ENCODE measurements at regions not wholly inside any gene's neighbourhood (a gene's known extent, or its start where the extent isn't known, plus 50 kb on each side); places are given as distances from the start of the nearest gene placed in this dataset.

DNA sequence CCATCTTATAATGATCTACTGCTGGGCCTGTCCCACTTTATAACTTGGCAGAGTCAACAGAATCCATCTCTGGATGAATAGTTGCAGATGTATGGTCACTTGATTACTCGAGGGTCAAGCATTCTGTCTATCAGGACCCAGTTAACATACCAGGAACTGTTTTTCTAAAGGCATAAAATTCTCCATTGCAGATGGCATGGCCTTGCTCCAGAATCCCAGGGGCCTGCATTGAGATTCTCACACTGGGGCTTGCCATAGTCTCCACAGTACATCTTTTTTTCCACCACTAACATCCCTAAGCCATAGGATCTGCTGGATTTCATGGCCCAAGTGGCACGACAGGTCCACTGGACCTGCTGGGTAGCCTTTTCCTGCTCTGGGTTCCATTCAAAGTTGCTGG is 68.5 kb upstream of the CACNA1D start:
- Histone ChIP-seq H3K4me3 (ENCODE audit: extremely low read depth in 1 of 4, insufficient read depth in 2 of 4, low read depth in 3 of 4, low read length in 4 of 4) (no peak overlapping the region), H3K79me1 (ENCODE audit: low read depth, low read length) (no peaks in the 10 kb centered on the region), H3K56ac (replicated peaks; ENCODE audit: insufficient read length, low read depth, low read length) (no peak overlapping the region), H4K91ac (replicated peaks; ENCODE audit: insufficient read length, low read length) (no peak overlapping the region), H3K4ac (replicated peaks; ENCODE audit: insufficient read length, low read depth, low read length) (no peak overlapping the region), H3K27me3 (replicated peaks in 1 of 4; ENCODE audit: control insufficient read depth in 3 of 4, extremely low read depth in 1 of 4, insufficient read depth in 3 of 4, low read length in 3 of 4) (no peaks in the 10 kb centered on the region), H2BK12ac (ENCODE audit: low read depth, low read length) (no peak overlapping the region), H2BK15ac (ENCODE audit: low read length) (no peak overlapping the region), H2AK5ac (ENCODE audit: low read depth, low read length) (no peak overlapping the region), H2AFZ (ENCODE audit: low read length) (no peak overlapping the region), H3K9ac (replicated peaks in 1 of 4; ENCODE audit: extremely low read depth in 1 of 4, low read depth in 3 of 4, low read length in 3 of 4) (no peak overlapping the region), H3K9me3 (ENCODE audit: insufficient read depth in 2 of 2, low read depth in 1 of 2, low read length in 1 of 2) (no peaks in the 10 kb centered on the region; a peak in 1 of 4 replicates), H3K36me3 (ENCODE audit: control insufficient read depth in 2 of 4, insufficient read depth in 4 of 4, low read length in 3 of 4) (no peaks in the 10 kb centered on the region), H4K20me1 (replicated peaks in 1 of 2; ENCODE audit: control insufficient read depth in 1 of 2, insufficient read depth in 2 of 2, low read length in 2 of 2) (no peaks in the 10 kb centered on the region), H3K4me2 (ENCODE audit: insufficient read depth in 1 of 2, low read depth in 2 of 2, low read length in 2 of 2) (no peak overlapping the region), H3K4me1 (replicated peaks in 1 of 4; ENCODE audit: control insufficient read depth in 3 of 4, insufficient read depth in 4 of 4, low read length in 3 of 4) (no peaks in the 10 kb centered on the region), H2BK20ac (ENCODE audit: low read length) (no peak overlapping the region), H3K18ac (ENCODE audit: extremely low read depth, low read length) (no peak overlapping the region), H3K79me2 (ENCODE audit: control insufficient read depth in 1 of 2, insufficient read depth in 2 of 2, low read length in 2 of 2) (no peaks in the 10 kb centered on the region), H3K23me2 (ENCODE audit: low read depth, low read length) (no peaks in the 10 kb centered on the region), H2BK5ac (ENCODE audit: low read depth, low read length) (no peak overlapping the region), H2BK120ac (replicated peaks; ENCODE audit: low read depth, low read length) (no peak overlapping the region), H3K14ac (ENCODE audit: insufficient read length) (no peak overlapping the region), H3K27ac (ENCODE audit: low read depth, low read length) (no peak overlapping the region), H4K5ac (ENCODE audit: insufficient read length, low read depth, low read length) (no peak overlapping the region), H3K23ac (ENCODE audit: insufficient read length) (no peak overlapping the region), H4K8ac (ENCODE audit: extremely low read depth, insufficient read depth, low read length) (no peak overlapping the region)
- ChIA-PET CTCF (ENCODE audit: partially characterized antibody) (interaction anchor here (1.5 kb wide), 1 partner anchor 49 kb away, joined by 3 read pairs; no protein-coding TSS in a partner anchor), POLR2A (ENCODE audit: partially characterized antibody) (no interaction called here)
- FAIRE-seq (no peak), DNase-seq (ENCODE audit: low read depth in 1 of 2, low spot score in 2 of 2) (no peak)
- 85% methylated on average over 2 of the region's 2 CpGs; no CpG with 5 or more reads in 1 of the 2 experiments for WGBS, 2 experiments (ENCODE audit: extremely low coverage in 1 of 2, insufficient coverage in 1 of 2, insufficient read length in 1 of 2, insufficient replicate concordance in 2 of 2, low coverage in 1 of 2, low lambda C conversion rate in 2 of 2, missing lambda C conversion rate in 1 of 2)
- TF ChIP-seq KDM5A (IDR thresholded peaks at IDR 0.05; ENCODE audit: low read length) (no peak), SIN3A (conservative IDR thresholded peaks at IDR 0.05 in 1 of 2, IDR thresholded peaks at IDR 0.05 in 1 of 2; ENCODE audit: low read depth in 1 of 2, low read length in 2 of 2) (no peak), TCF12 (IDR thresholded peaks at IDR 0.05; ENCODE audit: low read depth, low read length) (no peak), TBP (IDR thresholded peaks at IDR 0.05; ENCODE audit: low read depth, low read length) (no peak), MAFK (IDR thresholded peaks at IDR 0.05; ENCODE audit: low read depth, low read length) (no peak), SP2 (IDR thresholded peaks at IDR 0.05; ENCODE audit: low read length) (no peak)
